DOHH2 (cell line): ENCODE measurements at regions not wholly inside any gene's neighbourhood (a gene's known extent, or its start where the extent isn't known, plus 50 kb on each side); places are given as distances from the start of the nearest gene placed in this dataset.

Source experiments
- CTCF ChIP-seq: fragments of 200-600 bp; sonication (generic); IDR thresholded peaks from one replicate; pipeline ENCODE4 v1.5.1; 2014; ENCODE audit warnings: antibody characterized with exemption, mild to moderate bottlenecking, low read depth, low read length; ENCODE audit not compliant: poor library complexity, severe bottlenecking
- EZH2phosphoT487 ChIP-seq: fragments of 200-600 bp; sonication (generic); IDR thresholded peaks from 2 replicates; pipeline ENCODE4 v1.6.1; 2017; ENCODE audit warnings: borderline replicate concordance, mild to moderate bottlenecking, antibody characterized with exemption, low read length, moderate library complexity, mixed read lengths

- TF ChIP-seq CTCF (no peak), EZH2phosphoT487 (no peak)
Observed at GRCh38 chr12:67045650-67046049, 223.5 kb upstream of the CAND1 start.
